RWPE1 (cell line): ENCODE measurements at regions not wholly inside any gene's neighbourhood (a gene's known extent, or its start where the extent isn't known, plus 50 kb on each side); places are given as distances from the start of the nearest gene placed in this dataset.

Source experiments
- CTCF ChIA-PET: fragments of 350-600 bp; sonication (Branson Sonifier 250); formaldehyde crosslinking; extraction: SDS; loops from one replicate; lab custom pipeline; 2021; lab: Yijun Ruan, JAX
- POLR2A ChIA-PET: fragments of 400-600 bp; formaldehyde crosslinking; extraction: SDS; loops from one replicate; lab custom pipeline; 2020; ENCODE audit warnings: antibody characterized with exemption; ENCODE audit not compliant: low non-redundant PET; lab: Yijun Ruan, JAX
- DNase-seq: peaks from one replicate; pipeline ENCODE4 v3.0.0; 2012; ENCODE audit warnings: low spot score
- H3K27ac ChIP-seq: fragments of 450-650 bp; 2 replicates; pipeline ENCODE4 v1.5.1; 2017
- TF ChIP-seq, protein P1 (sequence below): fragments of 450-650 bp; conservative IDR thresholded peaks from 2 replicates; pipeline ENCODE4 v1.5.1; 2017; ENCODE audit warnings: low read depth, mild to moderate bottlenecking

DNA sequence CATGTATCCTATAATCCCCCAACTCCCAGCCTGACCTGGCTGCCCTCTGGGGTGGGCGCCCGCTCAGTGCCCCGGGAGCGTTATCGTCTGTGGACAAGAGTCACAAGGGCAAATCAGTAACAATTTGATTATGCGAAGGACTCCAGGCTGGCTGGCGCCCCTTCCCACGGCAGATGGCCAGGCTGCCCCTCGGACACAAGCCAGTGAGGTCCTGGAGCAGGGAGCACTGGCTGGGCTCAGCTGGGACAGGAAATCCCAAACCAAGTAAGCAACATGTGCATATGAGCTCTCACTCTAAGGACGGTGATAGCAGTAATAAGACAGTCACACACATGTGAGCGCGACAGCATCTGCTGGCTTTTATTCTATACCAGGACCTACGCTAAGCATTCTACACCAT lies 59.3 kb upstream of the FAM222A start:
- TF ChIP-seq, protein P1, sequence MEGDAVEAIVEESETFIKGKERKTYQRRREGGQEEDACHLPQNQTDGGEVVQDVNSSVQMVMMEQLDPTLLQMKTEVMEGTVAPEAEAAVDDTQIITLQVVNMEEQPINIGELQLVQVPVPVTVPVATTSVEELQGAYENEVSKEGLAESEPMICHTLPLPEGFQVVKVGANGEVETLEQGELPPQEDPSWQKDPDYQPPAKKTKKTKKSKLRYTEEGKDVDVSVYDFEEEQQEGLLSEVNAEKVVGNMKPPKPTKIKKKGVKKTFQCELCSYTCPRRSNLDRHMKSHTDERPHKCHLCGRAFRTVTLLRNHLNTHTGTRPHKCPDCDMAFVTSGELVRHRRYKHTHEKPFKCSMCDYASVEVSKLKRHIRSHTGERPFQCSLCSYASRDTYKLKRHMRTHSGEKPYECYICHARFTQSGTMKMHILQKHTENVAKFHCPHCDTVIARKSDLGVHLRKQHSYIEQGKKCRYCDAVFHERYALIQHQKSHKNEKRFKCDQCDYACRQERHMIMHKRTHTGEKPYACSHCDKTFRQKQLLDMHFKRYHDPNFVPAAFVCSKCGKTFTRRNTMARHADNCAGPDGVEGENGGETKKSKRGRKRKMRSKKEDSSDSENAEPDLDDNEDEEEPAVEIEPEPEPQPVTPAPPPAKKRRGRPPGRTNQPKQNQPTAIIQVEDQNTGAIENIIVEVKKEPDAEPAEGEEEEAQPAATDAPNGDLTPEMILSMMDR = no peak
- POLR2A ChIA-PET = no interaction called here
- DNase-seq = no peak
- CTCF ChIA-PET = no interaction called here
- H3K27ac ChIP-seq = no peak overlapping the region

DNA sequence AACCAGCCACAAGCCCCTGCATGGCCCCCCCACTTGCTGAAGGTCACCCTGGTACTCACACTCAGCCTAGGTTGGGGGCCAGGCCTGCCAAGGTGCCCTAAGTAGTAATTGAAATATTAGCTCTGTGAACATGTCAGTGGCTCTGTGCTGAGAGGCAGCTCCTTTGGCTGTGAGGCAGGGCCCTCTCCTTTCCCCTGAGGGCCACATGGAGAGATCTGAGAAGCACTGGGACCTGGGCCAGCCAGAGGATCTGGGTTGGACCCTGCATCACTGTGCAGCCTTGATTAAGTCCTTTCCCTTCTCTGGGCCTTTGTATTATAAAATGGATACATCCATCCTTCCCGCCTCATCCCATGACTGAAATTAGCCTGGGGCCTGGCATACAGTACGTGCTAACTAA lies 58.0 kb upstream of the FAM222A start:
- no peak overlapping the region for H3K27ac ChIP-seq
- POLR2A ChIA-PET = no interaction called here
- CTCF ChIA-PET = interaction anchor here (0.8 kb wide), 1 partner anchor 58 kb away, joined by 3 read pairs; no protein-coding TSS in a partner anchor
- DNase-seq = no peak
- TF ChIP-seq, protein P1 = no peak

DNA sequence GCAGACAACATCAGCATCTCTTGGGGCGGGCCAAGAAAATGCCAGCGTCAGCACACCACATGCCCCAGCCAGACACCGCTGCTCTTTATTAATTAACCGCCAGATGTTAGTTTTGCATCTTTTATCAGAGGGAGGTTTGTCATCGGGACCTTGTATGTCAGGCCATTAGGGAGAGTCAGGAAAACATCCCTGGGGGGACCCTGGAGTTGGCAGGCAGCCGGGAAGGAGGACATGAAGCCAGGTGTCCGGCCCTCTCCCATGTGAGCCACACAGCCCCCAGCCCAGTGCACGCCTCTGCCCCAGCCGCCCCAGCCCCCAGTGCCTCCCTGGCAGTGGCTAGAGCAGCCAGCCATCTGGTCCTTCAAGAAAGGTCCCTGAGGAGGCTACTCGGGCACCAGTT lies 56.9 kb upstream of the FAM222A start:
- CTCF ChIA-PET = no interaction called here
- DNase-seq = no peak
- TF ChIP-seq, protein P1 = no peak
- POLR2A ChIA-PET = no interaction called here
- no peak overlapping the region for H3K27ac ChIP-seq

DNA sequence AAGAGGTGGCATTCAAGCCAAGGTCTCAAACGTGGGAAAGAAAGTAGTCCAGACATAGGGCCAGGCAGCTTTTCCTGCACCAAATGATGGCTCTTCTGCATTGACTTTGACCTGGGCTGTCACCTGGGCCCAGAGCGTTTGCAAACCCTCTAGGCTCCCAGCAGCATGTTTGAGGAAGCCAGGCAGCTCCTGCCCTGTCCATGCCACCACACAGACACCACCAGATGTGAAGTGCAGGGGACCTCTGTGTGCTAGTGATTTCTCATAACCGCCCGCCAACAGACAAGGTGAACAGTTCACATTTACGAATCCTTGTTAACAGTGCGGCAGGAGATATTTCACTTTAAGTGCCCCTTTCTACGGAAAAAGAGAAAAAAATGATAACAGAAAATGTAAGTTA lies 49.8 kb upstream of the FAM222A start:
- no peak overlapping the region for H3K27ac ChIP-seq
- CTCF ChIA-PET = no interaction called here
- TF ChIP-seq, protein P1 = no peak
- POLR2A ChIA-PET = no interaction called here
- DNase-seq = no peak
